Vagina (tissue), 2 donors: ENCODE measurements at regions not wholly inside any gene's neighbourhood (a gene's known extent, or its start where the extent isn't known, plus 50 kb on each side); places are given as distances from the start of the nearest gene placed in this dataset.

Experiments used
- DNase-seq, 2 donors: peaks; one replicate each; pipeline ENCODE4 v3.0.0-alpha.2; 2017; ENCODE audit errors: extremely low spot score in 2 of 2
- H3K27ac ChIP-seq: fragments of 200-600 bp; sonication (generic); one replicate; pipeline ENCODE4 v1.5.1; 2019
- H3K27me3 ChIP-seq: fragments of 200-600 bp; sonication (generic); one replicate; pipeline ENCODE4 v1.5.1; 2019
- H3K36me3 ChIP-seq, 2 donors: fragments of 200-600 bp; sonication (generic); one replicate each; pipeline ENCODE4 v1.5.1; 2017 to 2019
- H3K4me1 ChIP-seq: fragments of 200-600 bp; sonication (generic); one replicate; pipeline ENCODE4 v1.5.1; 2019
- H3K4me3 ChIP-seq, 2 donors: fragments of 200-600 bp; sonication (generic); 1 replicate in 1 of 2; 2 replicates in 1 of 2; pipeline ENCODE4 v1.5.1; 2016 to 2019
- H3K9me3 ChIP-seq: fragments of 200-600 bp; sonication (generic); one replicate; pipeline ENCODE4 v1.5.1; 2019
- POLR2A ChIP-seq, 2 donors: fragments of 450-650 bp; IDR thresholded peaks; one replicate each; pipeline ENCODE4 v1.6.1; 2017; ENCODE audit warnings: antibody characterized with exemption in 2 of 2, mild to moderate bottlenecking in 2 of 2, moderate library complexity in 2 of 2
- POLR2AphosphoS5 ChIP-seq, 2 donors: sonication (generic); formaldehyde crosslinking; IDR thresholded peaks; one replicate each; pipeline ENCODE4 v1.9.0; 2017; ENCODE audit warnings: antibody characterized with exemption in 2 of 2, mild to moderate bottlenecking in 2 of 2, low read depth in 1 of 2; ENCODE audit not compliant: insufficient read depth in 1 of 2
- intact Hi-C: fragments of 100-400 bp; cut with DNase I; formaldehyde crosslinking; loops from one replicate; pipeline ENCODE4 v1.15.1; 2023
- TF ChIP-seq, protein P1 (sequence below), 3 experiments: fragments of 450-650 bp in 2 of 3; fragments of 200-600 bp in 1 of 3; sonication (generic) in 1 of 3; IDR thresholded peaks; one replicate each; pipeline ENCODE4 v1.5.1; 2017 to 2019; ENCODE audit warnings: antibody characterized with exemption in 3 of 3, mild to moderate bottlenecking in 2 of 3, moderate library complexity in 2 of 3

DNA sequence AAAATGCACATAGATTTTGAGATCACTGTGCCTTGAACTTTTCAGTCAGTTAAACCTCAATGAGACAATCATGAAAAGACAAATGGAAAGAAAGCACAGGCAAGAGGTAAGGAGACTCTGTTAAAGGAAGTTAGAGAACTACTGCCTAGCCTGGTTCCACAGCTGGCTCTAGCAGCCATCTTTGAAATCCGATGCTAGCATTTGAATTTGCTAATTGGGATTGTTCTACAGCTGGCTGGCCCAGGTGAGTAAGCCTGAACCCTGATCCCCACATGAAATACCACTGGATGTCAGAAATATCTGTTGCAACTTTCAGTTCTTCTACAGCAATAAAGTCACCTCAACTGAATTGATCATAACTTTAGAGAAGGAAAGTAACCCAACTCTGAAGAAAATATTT is 315.2 kb upstream of the CHAC2 start:
- intact Hi-C loops = no loop called here
- H3K27me3 ChIP-seq = no peaks in the 10 kb centered on the region
- TF ChIP-seq POLR2AphosphoS5 (IDR thresholded peaks at IDR 0.05; ENCODE audit: insufficient read depth in 1 of 2, low read depth in 1 of 2) = no peak
- TF ChIP-seq, protein P1, sequence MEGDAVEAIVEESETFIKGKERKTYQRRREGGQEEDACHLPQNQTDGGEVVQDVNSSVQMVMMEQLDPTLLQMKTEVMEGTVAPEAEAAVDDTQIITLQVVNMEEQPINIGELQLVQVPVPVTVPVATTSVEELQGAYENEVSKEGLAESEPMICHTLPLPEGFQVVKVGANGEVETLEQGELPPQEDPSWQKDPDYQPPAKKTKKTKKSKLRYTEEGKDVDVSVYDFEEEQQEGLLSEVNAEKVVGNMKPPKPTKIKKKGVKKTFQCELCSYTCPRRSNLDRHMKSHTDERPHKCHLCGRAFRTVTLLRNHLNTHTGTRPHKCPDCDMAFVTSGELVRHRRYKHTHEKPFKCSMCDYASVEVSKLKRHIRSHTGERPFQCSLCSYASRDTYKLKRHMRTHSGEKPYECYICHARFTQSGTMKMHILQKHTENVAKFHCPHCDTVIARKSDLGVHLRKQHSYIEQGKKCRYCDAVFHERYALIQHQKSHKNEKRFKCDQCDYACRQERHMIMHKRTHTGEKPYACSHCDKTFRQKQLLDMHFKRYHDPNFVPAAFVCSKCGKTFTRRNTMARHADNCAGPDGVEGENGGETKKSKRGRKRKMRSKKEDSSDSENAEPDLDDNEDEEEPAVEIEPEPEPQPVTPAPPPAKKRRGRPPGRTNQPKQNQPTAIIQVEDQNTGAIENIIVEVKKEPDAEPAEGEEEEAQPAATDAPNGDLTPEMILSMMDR (IDR thresholded peaks at IDR 0.05) = no peak
- TF ChIP-seq POLR2A (IDR thresholded peaks at IDR 0.05) = no peak
- no peak overlapping the region for H3K4me3 ChIP-seq
- peaks cover 5% of the 10 kb centered on the region for H3K4me1 ChIP-seq
- no peak overlapping the region for H3K27ac ChIP-seq
- no peaks in the 10 kb centered on the region for H3K36me3 ChIP-seq
- DNase-seq = no peak
- H3K9me3 ChIP-seq = no peaks in the 10 kb centered on the region

DNA sequence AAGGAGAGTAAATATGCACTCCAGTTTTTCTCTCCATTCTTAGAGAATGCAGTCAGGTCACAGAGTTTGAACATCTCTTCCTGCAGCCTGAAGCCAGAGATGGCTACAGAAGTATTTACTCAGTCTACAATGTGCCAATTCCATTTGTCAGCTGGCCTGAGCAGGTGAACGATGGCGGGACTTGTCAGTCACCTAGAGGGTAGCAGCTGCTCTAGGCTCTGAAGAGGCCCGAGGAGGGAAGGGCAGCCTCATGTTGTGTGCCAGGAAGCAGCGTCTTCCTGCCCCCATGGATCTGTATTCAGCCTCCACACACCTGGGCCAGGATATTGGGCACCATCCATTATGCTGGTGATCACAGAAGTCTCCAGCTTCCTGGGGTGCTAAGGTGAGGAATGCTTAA is 316.7 kb upstream of the CHAC2 start:
- H3K4me1 ChIP-seq = peaks cover 5% of the 10 kb centered on the region
- intact Hi-C loops = no loop called here
- H3K27me3 ChIP-seq = no peaks in the 10 kb centered on the region
- no peaks in the 10 kb centered on the region for H3K9me3 ChIP-seq
- no peak overlapping the region for H3K4me3 ChIP-seq
- no peaks in the 10 kb centered on the region for H3K36me3 ChIP-seq
- TF ChIP-seq, protein P1 (IDR thresholded peaks at IDR 0.05) = no peak
- TF ChIP-seq POLR2AphosphoS5 (IDR thresholded peaks at IDR 0.05; ENCODE audit: insufficient read depth in 1 of 2, low read depth in 1 of 2) (no peak), POLR2A (IDR thresholded peaks at IDR 0.05) (no peak)
- DNase-seq = no peak
- no peak overlapping the region for H3K27ac ChIP-seq

DNA sequence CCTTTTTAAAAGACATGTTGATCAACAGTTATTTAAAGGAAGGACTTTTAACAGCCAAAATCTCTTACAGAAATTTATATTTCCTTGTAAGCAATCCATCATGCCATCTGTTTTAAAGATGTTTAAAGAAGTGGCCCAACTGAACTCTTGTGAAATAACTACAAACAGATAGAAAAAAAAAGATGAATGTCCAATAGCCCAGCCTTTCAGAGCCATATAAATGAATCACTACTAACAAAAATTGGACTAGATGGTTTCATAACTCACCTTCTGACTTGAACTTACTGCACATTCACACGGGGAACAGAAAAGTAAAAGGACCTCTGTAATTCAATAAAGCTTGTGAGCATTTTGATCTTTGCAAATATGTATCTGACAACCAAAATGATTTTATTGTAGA is 319.0 kb upstream of the CHAC2 start:
- DNase-seq = no peak

DNA sequence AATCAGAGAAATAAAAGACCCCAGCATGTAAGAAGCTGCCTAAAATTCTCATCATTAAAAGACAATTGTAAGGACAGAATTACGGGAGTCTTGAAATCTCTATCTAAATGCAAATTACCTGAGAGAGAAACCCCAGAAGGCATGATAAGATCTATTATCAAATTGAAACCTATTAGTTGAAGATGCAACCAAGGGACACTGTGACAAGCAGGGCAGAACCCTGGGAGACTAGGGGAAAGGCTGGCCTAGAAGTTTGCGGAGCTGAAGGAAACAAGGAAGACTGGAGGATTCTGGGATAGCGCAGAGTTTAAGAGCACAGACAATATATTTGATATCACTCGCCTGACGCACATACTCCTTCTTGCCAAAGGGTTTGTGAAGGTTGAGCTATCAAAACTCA is 319.5 kb upstream of the CHAC2 start:
- DNase-seq = no peak
- intact Hi-C loops = no loop called here
- Histone ChIP-seq H3K27ac (no peak overlapping the region), H3K9me3 (no peaks in the 10 kb centered on the region), H3K27me3 (no peaks in the 10 kb centered on the region), H3K4me1 (peaks cover 5% of the 10 kb centered on the region), H3K36me3 (no peaks in the 10 kb centered on the region), H3K4me3 (no peak overlapping the region)
- TF ChIP-seq, protein P1 (IDR thresholded peaks at IDR 0.05) = no peak
- no peak for TF ChIP-seq POLR2A (IDR thresholded peaks at IDR 0.05)
- no peak for TF ChIP-seq POLR2AphosphoS5 (IDR thresholded peaks at IDR 0.05; ENCODE audit: insufficient read depth in 1 of 2, low read depth in 1 of 2)

More for the DNA sequence above, 319.0 kb upstream of the CHAC2 start:
- Histone ChIP-seq H3K36me3 (no peaks in the 10 kb centered on the region), H3K27ac (no peak overlapping the region), H3K27me3 (no peaks in the 10 kb centered on the region), H3K4me1 (peaks cover 5% of the 10 kb centered on the region), H3K4me3 (no peak overlapping the region), H3K9me3 (no peaks in the 10 kb centered on the region)
- intact Hi-C loops = no loop called here
- TF ChIP-seq POLR2AphosphoS5 (IDR thresholded peaks at IDR 0.05; ENCODE audit: insufficient read depth in 1 of 2, low read depth in 1 of 2) = no peak
- TF ChIP-seq, protein P1 (IDR thresholded peaks at IDR 0.05) = no peak
- no peak for TF ChIP-seq POLR2A (IDR thresholded peaks at IDR 0.05)

DNA sequence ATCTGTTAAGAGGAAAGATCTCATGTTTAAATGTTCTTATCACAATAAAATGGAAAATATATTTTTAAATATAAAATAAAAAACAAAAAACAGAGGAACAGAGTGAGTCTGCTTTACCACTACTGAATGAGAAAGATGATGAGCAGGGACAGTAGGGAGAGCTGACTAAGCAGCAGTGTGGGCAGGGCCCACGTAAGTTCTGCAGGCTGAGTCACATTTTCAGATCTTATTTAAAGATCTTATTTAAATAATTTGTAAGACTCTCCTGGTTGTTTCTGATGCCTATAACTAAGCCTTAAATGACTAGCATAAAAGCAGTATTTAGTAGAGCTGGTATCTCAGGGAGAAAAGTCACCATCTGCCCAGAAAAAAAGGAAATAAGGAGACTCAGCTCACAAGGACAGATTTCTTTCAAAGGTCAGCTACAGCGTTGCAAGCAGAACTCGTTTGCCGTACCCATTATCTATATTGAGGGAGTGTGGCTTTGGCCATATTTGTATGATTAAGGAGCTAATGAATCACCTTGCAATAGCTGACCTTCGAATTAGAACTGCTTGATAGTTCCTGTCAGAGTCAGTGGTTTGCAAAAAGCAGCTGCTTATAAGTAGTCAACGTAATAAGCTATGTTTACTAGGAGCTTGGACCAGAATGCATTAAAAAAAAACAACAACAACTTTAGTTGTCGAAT is 322.1 kb upstream of the CHAC2 start:
- no peak overlapping the region for H3K27ac ChIP-seq

More for the DNA sequence above, 322.1 kb upstream of the CHAC2 start:
- Histone ChIP-seq H3K36me3 (no peaks in the 10 kb centered on the region), H3K9me3 (no peaks in the 10 kb centered on the region), H3K4me3 (no peak overlapping the region), H3K4me1 (peaks cover 5% of the 10 kb centered on the region), H3K27me3 (no peaks in the 10 kb centered on the region)
- intact Hi-C loops = no loop called here
- no peak for DNase-seq
- TF ChIP-seq POLR2A (IDR thresholded peaks at IDR 0.05) (no peak), POLR2AphosphoS5 (IDR thresholded peaks at IDR 0.05; ENCODE audit: insufficient read depth in 1 of 2, low read depth in 1 of 2) (no peak)
- TF ChIP-seq, protein P1 (IDR thresholded peaks at IDR 0.05) = no peak
